Retinal pigment epithelial cell (primary cell): ENCODE measurements at regions not wholly inside any gene's neighbourhood (a gene's known extent, or its start where the extent isn't known, plus 50 kb on each side); places are given as distances from the start of the nearest gene placed in this dataset.
"Not testable (repeated sequence)": the region's sequence is repeated elsewhere in the genome, so short reads cannot be mapped to it uniquely, and the experiment has no call there.

Source experiments
- DNase-seq: peaks from one replicate; pipeline ENCODE4 v3.0.0-alpha.2; 2010; ENCODE audit warnings: low read depth
- H3K4me3 ChIP-seq: 2 replicates; pipeline ENCODE4 v1.5.1; 2011; ENCODE audit warnings: mild to moderate bottlenecking, low read length, control low read depth, moderate library complexity
- CTCF ChIP-seq: conservative IDR thresholded peaks from 2 replicates; pipeline ENCODE4 v1.5.1; 2011; ENCODE audit warnings: low read depth, low read length, control low read depth, inconsistent platforms

DNA sequence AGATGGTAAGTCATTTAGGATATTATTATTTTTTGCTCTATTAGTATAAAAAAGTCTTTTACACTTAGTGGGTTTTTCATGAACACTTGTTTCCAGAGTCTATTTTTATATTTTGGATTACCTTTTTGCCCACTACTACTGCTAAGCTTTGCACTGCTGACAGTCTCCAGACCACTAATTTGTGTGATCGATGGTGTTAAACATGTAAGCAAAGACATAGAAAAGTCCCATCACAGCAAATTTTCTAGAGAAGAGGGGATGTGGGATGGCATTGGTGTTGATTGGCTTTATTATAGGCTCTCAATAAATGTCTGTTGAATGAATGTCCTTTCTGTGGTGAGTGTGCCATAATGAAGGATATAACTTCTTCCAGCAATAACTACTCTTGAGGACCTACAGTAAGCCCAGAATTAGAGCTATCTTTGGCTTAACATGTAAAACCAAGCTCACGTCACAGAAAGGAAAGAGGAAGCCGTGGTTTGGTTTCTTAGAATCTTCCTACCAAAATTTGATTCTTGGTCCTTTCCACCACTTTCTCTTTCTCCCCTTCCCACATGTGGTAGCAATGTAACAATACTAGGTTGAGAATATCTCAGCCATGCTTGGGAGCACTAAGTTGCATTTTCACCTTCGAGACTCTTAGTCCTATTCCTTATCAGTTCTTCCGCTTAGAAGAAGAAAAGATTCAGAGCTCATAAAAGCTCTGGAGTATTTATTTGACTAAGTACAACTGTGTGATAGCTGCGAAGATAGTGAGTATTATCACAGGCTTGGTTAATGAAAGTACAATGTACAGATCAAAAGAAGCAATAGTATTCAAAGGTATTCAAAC lies 90.6 kb upstream of the UMPS start:
- no peak for DNase-seq
- no peak overlapping the region for H3K4me3 ChIP-seq
- no peak for TF ChIP-seq CTCF

- no peak for TF ChIP-seq CTCF
- DNase-seq, result no peak
- no peak overlapping the region for H3K4me3 ChIP-seq
Observed at GRCh38 chr3:124640635-124641306, 89.5 kb upstream of the UMPS start.

GRCh38 chr3:124643453-124643852 lies 86.8 kb upstream of the UMPS start:
- no peak for TF ChIP-seq CTCF
- no peak for DNase-seq
- no peak overlapping the region for H3K4me3 ChIP-seq

DNA sequence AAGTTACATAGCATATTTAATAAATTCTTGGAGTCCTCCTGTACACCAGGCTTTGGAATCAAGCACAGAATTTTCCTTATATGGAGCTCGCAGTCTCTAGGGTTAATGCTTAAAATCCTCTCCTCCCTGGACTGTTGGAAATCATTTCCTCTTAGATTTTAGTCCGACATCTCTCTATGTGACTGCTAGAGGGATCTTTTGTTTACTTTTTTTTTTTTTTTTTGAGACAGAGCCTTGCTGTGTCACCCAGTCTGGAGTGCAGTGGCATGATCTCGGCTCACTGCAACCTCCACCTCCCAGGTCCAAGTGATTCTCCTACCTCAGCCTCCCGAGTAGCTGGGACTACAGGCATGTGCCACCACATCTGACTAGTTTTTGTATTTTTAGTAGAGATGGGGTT lies 84.1 kb upstream of the UMPS start:
- not testable (repeated sequence) for H3K4me3 ChIP-seq, DNase-seq

- DNase-seq, result no peak
- TF ChIP-seq CTCF, result no peak
- H3K4me3 ChIP-seq, result no peak overlapping the region
Observed at GRCh38 chr3:124648551-124648950, 81.7 kb upstream of the UMPS start.

- no peak for DNase-seq
- TF ChIP-seq CTCF, result no peak
Observed at GRCh38 chr3:124650798-124651197, 79.5 kb upstream of the UMPS start.

DNA sequence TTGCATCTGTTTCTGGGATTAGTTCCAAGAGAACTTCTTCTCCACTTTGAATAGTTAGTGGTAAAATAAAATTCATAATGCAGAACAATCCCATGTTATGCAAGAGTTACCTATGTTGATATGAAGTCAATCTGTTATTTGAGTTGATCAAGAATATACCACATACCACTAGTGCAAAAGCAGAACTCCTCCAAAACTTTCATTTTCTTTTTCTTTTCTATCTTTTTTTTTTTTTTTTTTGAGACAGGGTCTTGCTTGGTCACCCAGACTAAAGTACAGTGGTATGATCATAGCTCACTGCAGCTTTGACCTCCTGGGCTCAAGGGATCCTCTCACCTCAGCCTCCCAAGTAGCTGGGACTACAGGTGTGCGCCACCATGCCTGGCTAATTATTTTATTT lies 78.8 kb upstream of the UMPS start:
- DNase-seq, H3K4me3 ChIP-seq: not testable (repeated sequence)

More at GRCh38 chr3:124650798-124651197, 79.5 kb upstream of the UMPS start:
- no peak overlapping the region for H3K4me3 ChIP-seq

DNA sequence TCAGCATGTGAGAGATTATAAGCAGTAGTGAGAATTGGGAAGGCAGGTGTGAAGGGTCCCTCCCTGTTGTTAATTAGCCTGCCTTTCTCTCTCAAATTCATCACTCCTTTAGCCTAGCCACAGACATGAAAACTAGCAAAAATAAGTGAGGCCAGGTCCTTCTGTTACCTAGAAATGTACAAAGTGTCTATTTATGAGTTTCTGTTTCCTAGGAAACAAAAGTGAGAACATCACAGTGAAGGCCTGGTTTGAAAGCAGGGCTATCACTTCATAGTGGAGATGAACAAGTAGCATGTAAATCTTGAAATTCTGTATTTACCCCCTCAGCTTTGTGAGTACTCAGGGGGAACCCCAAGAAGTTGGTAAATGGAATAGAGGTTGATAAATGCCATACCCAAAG lies 78.2 kb upstream of the UMPS start:
- no peak for DNase-seq
- no peak overlapping the region for H3K4me3 ChIP-seq
- no peak for TF ChIP-seq CTCF
